Activated naive CD8-positive, alpha-beta T cell treated with anti-CD3 and anti-CD28 coated beads for 36 hours (primary cell): ENCODE measurements at regions not wholly inside any gene's neighbourhood (a gene's known extent, or its start where the extent isn't known, plus 50 kb on each side); places are given as distances from the start of the nearest gene placed in this dataset.
"Not testable (repeated sequence)": the region's sequence is repeated elsewhere in the genome, so short reads cannot be mapped to it uniquely, and the experiment has no call there.

ENCODE experiments used
- DNase-seq: peaks from one replicate; pipeline ENCODE4 v3.0.0; 2021
- H3K27ac Mint-ChIP-seq: one replicate; pipeline ENCODE4 v1.8.0; 2022; ENCODE audit warnings: mild to moderate bottlenecking, moderate library complexity, mixed read lengths
- H3K27me3 Mint-ChIP-seq: one replicate; pipeline ENCODE4 v1.8.0; 2022; ENCODE audit warnings: mild to moderate bottlenecking, mixed read lengths
- H3K36me3 Mint-ChIP-seq: one replicate; pipeline ENCODE4 v1.8.0; 2021; ENCODE audit warnings: mild to moderate bottlenecking, mixed read lengths
- H3K4me1 Mint-ChIP-seq: one replicate; pipeline ENCODE4 v1.8.0; 2021; ENCODE audit warnings: mixed read lengths
- H3K4me3 Mint-ChIP-seq: one replicate; pipeline ENCODE4 v1.8.0; 2022; ENCODE audit warnings: mild to moderate bottlenecking, moderate library complexity, mixed read lengths
- H3K9me3 Mint-ChIP-seq: one replicate; pipeline ENCODE4 v1.8.0; 2022; ENCODE audit warnings: mixed read lengths

GRCh38 chr7:26937306-26937705 is 72.9 kb upstream of the SKAP2 start:
- peaks cover 6% of the 10 kb centered on the region for H3K9me3 Mint-ChIP-seq
- H3K4me1 Mint-ChIP-seq = no peaks in the 10 kb centered on the region
- peaks cover 22% of the 10 kb centered on the region for H3K27me3 Mint-ChIP-seq
- DNase-seq = no peak
- no peak overlapping the region for H3K4me3 Mint-ChIP-seq
- H3K36me3 Mint-ChIP-seq = no peaks in the 10 kb centered on the region
- H3K27ac Mint-ChIP-seq = no peak overlapping the region

- H3K36me3 Mint-ChIP-seq, H3K27ac Mint-ChIP-seq, H3K4me3 Mint-ChIP-seq, H3K9me3 Mint-ChIP-seq, DNase-seq, H3K4me1 Mint-ChIP-seq: not testable (repeated sequence)
- H3K27me3 Mint-ChIP-seq = peaks cover 14% of the 10 kb centered on the region
Observed at GRCh38 chr7:26932616-26933015, 68.2 kb upstream of the SKAP2 start.

- Mint-ChIP-seq H3K4me3 (no peak overlapping the region), H3K4me1 (peaks cover 2% of the 10 kb centered on the region)
Observed at GRCh38 chr7:26930845-26931244, 66.5 kb upstream of the SKAP2 start.

GRCh38 chr7:26930201-26930600 is 65.8 kb upstream of the SKAP2 start:
- peaks cover 14% of the 10 kb centered on the region for H3K27me3 Mint-ChIP-seq
- H3K9me3 Mint-ChIP-seq = peaks cover 4% of the 10 kb centered on the region
- no peak overlapping the region for H3K27ac Mint-ChIP-seq
- no peak for DNase-seq
- peaks cover 2% of the 10 kb centered on the region for H3K4me1 Mint-ChIP-seq
- no peak overlapping the region for H3K4me3 Mint-ChIP-seq
- H3K36me3 Mint-ChIP-seq = no peaks in the 10 kb centered on the region

More at GRCh38 chr7:26930845-26931244, 66.5 kb upstream of the SKAP2 start:
- Mint-ChIP-seq H3K27ac (no peak overlapping the region), H3K9me3 (peaks cover 6% of the 10 kb centered on the region), H3K36me3 (no peaks in the 10 kb centered on the region), H3K27me3 (peaks cover 14% of the 10 kb centered on the region)
- no peak for DNase-seq

GRCh38 chr7:26928703-26929347 is 64.4 kb upstream of the SKAP2 start:
- H3K27me3 Mint-ChIP-seq = peaks cover 14% of the 10 kb centered on the region
- no peak overlapping the region for H3K27ac Mint-ChIP-seq
- H3K4me1 Mint-ChIP-seq = peaks cover 2% of the 10 kb centered on the region
- H3K36me3 Mint-ChIP-seq = no peaks in the 10 kb centered on the region
- H3K4me3 Mint-ChIP-seq = no peak overlapping the region
- no peaks in the 10 kb centered on the region for H3K9me3 Mint-ChIP-seq
- no peak for DNase-seq

- H3K9me3 Mint-ChIP-seq = no peaks in the 10 kb centered on the region
- no peaks in the 10 kb centered on the region for H3K36me3 Mint-ChIP-seq
- peaks cover 2% of the 10 kb centered on the region for H3K27me3 Mint-ChIP-seq
- no peak overlapping the region for H3K4me3 Mint-ChIP-seq
- no peak overlapping the region for H3K27ac Mint-ChIP-seq
- peaks cover 2% of the 10 kb centered on the region for H3K4me1 Mint-ChIP-seq
- no peak for DNase-seq
Observed at GRCh38 chr7:26925768-26926167, 61.4 kb upstream of the SKAP2 start.

- peaks cover 2% of the 10 kb centered on the region for H3K4me1 Mint-ChIP-seq
- no peak overlapping the region for H3K4me3 Mint-ChIP-seq
- H3K27me3 Mint-ChIP-seq = peaks cover under 1% of the 10 kb centered on the region
- no peaks in the 10 kb centered on the region for H3K36me3 Mint-ChIP-seq
- H3K27ac Mint-ChIP-seq = no peak overlapping the region
- no peak for DNase-seq
- no peaks in the 10 kb centered on the region for H3K9me3 Mint-ChIP-seq
Observed at GRCh38 chr7:26924149-26924767, 59.9 kb upstream of the SKAP2 start.

GRCh38 chr7:26919906-26920493 is 55.6 kb upstream of the SKAP2 start:
- Mint-ChIP-seq H3K27ac (no peak overlapping the region), H3K27me3 (peaks cover 21% of the 10 kb centered on the region), H3K36me3 (no peaks in the 10 kb centered on the region), H3K4me3 (no peak overlapping the region), H3K4me1 (no peaks in the 10 kb centered on the region), H3K9me3 (no peaks in the 10 kb centered on the region)
- no peak for DNase-seq

- H3K27ac Mint-ChIP-seq = no peak overlapping the region
- no peak for DNase-seq
- H3K4me1 Mint-ChIP-seq = no peaks in the 10 kb centered on the region
- H3K9me3 Mint-ChIP-seq = no peaks in the 10 kb centered on the region
- no peak overlapping the region for H3K4me3 Mint-ChIP-seq
- peaks cover 21% of the 10 kb centered on the region for H3K27me3 Mint-ChIP-seq
- no peaks in the 10 kb centered on the region for H3K36me3 Mint-ChIP-seq
Observed at GRCh38 chr7:26918241-26918640, 53.9 kb upstream of the SKAP2 start.

- Mint-ChIP-seq H3K4me1 (no peaks in the 10 kb centered on the region), H3K27ac (no peak overlapping the region), H3K9me3 (no peaks in the 10 kb centered on the region), H3K4me3 (no peak overlapping the region), H3K27me3 (peaks cover 21% of the 10 kb centered on the region), H3K36me3 (no peaks in the 10 kb centered on the region)
- DNase-seq = no peak
Observed at GRCh38 chr7:26916779-26917320, 52.5 kb upstream of the SKAP2 start.

GRCh38 chr7:26916336-26916735 is 51.9 kb upstream of the SKAP2 start:
- no peak overlapping the region for H3K4me3 Mint-ChIP-seq
- peaks cover 21% of the 10 kb centered on the region for H3K27me3 Mint-ChIP-seq
- DNase-seq = no peak
- no peak overlapping the region for H3K27ac Mint-ChIP-seq
- H3K36me3 Mint-ChIP-seq = no peaks in the 10 kb centered on the region
- no peaks in the 10 kb centered on the region for H3K4me1 Mint-ChIP-seq
- H3K9me3 Mint-ChIP-seq = no peaks in the 10 kb centered on the region
